ENCODE measurements at regions not wholly inside any gene's neighbourhood (a gene's known extent, or its start where the extent isn't known, plus 50 kb on each side); places are given as distances from the start of the nearest gene placed in this dataset.

GRCh38 chr12:22740656-22741355, 115.8 kb downstream of the ETNK1 start:
- Histone ChIP-seq H3K9me3 (no peaks in the 10 kb centered on the region), H3K4me3 (no peak overlapping the region), H3K36me3 (no peaks in the 10 kb centered on the region), H3K27me3 (no peaks in the 10 kb centered on the region), H3K27ac (no peak overlapping the region), H3K4me1 (no peaks in the 10 kb centered on the region)
- no peak for DNase-seq (ENCODE audit: low spot score)
- no peak for TF ChIP-seq CTCF (IDR thresholded peaks at IDR 0.05)

GRCh38 chr12:22743700-22744099, 118.7 kb downstream of the ETNK1 start:
- H3K4me3 ChIP-seq: no peak overlapping the region
- no peaks in the 10 kb centered on the region for H3K4me1 ChIP-seq
- no peak for TF ChIP-seq CTCF (IDR thresholded peaks at IDR 0.05)
- no peaks in the 10 kb centered on the region for H3K27me3 ChIP-seq
- H3K9me3 ChIP-seq: no peaks in the 10 kb centered on the region
- no peak overlapping the region for H3K27ac ChIP-seq
- no peak for DNase-seq (ENCODE audit: low spot score)
- no peaks in the 10 kb centered on the region for H3K36me3 ChIP-seq

GRCh38 chr12:22744197-22744596, 119.2 kb downstream of the ETNK1 start:
- H3K36me3 ChIP-seq: no peaks in the 10 kb centered on the region
- H3K27ac ChIP-seq: no peak overlapping the region
- DNase-seq (ENCODE audit: low spot score): no peak
- no peaks in the 10 kb centered on the region for H3K4me1 ChIP-seq
- no peak overlapping the region for H3K4me3 ChIP-seq
- TF ChIP-seq CTCF (IDR thresholded peaks at IDR 0.05): no peak
- no peaks in the 10 kb centered on the region for H3K9me3 ChIP-seq
- no peaks in the 10 kb centered on the region for H3K27me3 ChIP-seq

DNA sequence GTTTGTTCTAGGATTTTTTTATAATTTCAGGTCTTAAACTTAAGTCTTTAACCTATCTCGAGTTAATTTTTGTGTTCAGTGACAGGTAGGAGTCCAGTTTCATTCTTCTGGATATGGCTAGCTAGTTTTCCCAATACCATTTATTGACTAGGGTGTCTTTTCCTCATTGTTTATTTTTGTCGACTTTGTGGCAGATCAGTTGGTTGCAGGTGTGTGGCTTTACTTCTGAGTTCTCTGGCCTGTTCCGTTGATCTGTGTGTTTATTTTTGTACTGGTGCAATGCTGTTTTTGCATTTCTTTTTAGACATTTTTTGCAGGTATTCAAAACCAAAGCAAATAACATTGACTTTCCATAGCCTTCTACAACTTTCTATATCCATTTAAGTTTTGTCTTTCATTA, 121.7 kb downstream of the ETNK1 start:
- no peaks in the 10 kb centered on the region for H3K9me3 ChIP-seq
- no peak for DNase-seq (ENCODE audit: low spot score)
- H3K27ac ChIP-seq: no peak overlapping the region
- H3K4me1 ChIP-seq: no peaks in the 10 kb centered on the region
- no peaks in the 10 kb centered on the region for H3K36me3 ChIP-seq
- H3K4me3 ChIP-seq: no peak overlapping the region
- no peak for TF ChIP-seq CTCF (IDR thresholded peaks at IDR 0.05)
- no peaks in the 10 kb centered on the region for H3K27me3 ChIP-seq

DNA sequence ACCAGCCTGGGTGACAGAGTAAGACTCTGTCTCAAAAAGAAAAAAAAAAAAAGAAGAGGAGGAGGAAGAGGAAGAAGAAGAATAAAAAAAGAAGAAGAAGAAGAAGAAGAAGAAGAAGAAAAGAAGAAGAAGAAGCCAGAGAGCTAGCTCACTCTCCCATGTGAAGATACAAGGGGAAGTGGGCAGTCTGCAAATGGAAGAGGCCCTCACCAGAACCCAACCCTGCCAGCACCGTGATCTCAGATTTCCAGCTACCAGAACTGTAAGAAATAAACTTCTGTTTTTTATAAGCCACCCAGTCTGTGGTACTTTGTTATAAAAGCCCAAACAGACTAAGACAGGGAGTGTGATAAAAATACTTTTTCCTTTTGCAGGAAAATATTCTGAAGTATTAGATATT, 130.7 kb downstream of the ETNK1 start:
- no peak for TF ChIP-seq CTCF (IDR thresholded peaks at IDR 0.05)

More for the DNA sequence above, 130.7 kb downstream of the ETNK1 start:
- H3K27ac ChIP-seq: no peak overlapping the region
- no peaks in the 10 kb centered on the region for H3K27me3 ChIP-seq
- H3K4me1 ChIP-seq: no peaks in the 10 kb centered on the region
- no peak overlapping the region for H3K4me3 ChIP-seq
- no peak for DNase-seq (ENCODE audit: low spot score)
- peaks cover 0 to 17% of the 10 kb centered on the region in 2 donors for H3K9me3 ChIP-seq
- H3K36me3 ChIP-seq: no peaks in the 10 kb centered on the region

Data from right atrium auricular region (tissue), 2 donors.